GM12878 (cell line): ENCODE measurements at regions not wholly inside any gene's neighbourhood (a gene's known extent, or its start where the extent isn't known, plus 50 kb on each side); places are given as distances from the start of the nearest gene placed in this dataset.

Source experiments
- JUNB ChIP-seq: IDR thresholded peaks from 2 replicates; pipeline ENCODE4 v1.6.1; 2016; ENCODE audit warnings: antibody characterized with exemption, mild to moderate bottlenecking
- SMC3 ChIP-seq: IDR thresholded peaks from 2 replicates; pipeline ENCODE4 v1.6.1; 2011; ENCODE audit warnings: low read length, improper control_type of control experiment, borderline replicate concordance

DNA sequence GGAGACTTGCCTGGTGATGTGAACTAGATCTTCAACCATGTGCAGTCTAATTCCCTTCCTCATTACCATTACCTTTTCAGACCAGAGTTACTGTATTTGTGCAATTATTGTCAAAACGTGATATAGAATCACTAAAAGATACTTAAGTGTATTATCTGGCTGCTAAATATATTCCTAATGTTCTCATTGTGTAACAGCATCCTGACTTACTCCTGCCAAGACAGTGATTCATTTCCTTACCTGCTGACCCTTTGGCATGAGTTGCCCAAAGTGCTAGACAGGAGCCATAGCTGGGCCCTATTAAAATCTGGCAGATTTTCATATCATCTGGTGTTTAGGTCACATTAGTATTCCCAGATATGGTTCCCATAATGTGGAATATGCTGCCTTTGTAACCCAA lies 598.3 kb upstream of the CAMK1G start:
- no peak for TF ChIP-seq JUNB
- TF ChIP-seq SMC3 = no peak
